ENCODE measurements at regions not wholly inside any gene's neighbourhood (a gene's known extent, or its start where the extent isn't known, plus 50 kb on each side); places are given as distances from the start of the nearest gene placed in this dataset.

GRCh38 chr2:60091894-60092293 lies 461.6 kb downstream of the BCL11A start:
- H3K27me3 ChIP-seq (replicated peaks; ENCODE audit: insufficient read depth) = no peaks in the 10 kb centered on the region
- TF ChIP-seq CTCF (IDR thresholded peaks at IDR 0.05) = no peak
- no peaks in the 10 kb centered on the region for H3K36me3 ChIP-seq
- no peak overlapping the region for H3K27ac ChIP-seq
- ATAC-seq (ENCODE audit: insufficient number of reproducible peaks, low FRiP score, low read depth) (no peak), DNase-seq (ENCODE audit: low spot score) (no peak)
- H3K9me3 ChIP-seq = no peaks in the 10 kb centered on the region
- H3K4me1 ChIP-seq (ENCODE audit: control insufficient read depth in 1 of 2, low read depth in 2 of 2) = no peaks in the 10 kb centered on the region
- no peak overlapping the region for H3K4me3 ChIP-seq

GRCh38 chr2:60091266-60091665 lies 462.2 kb downstream of the BCL11A start:
- DNase-seq (ENCODE audit: low spot score) (no peak), ATAC-seq (ENCODE audit: insufficient number of reproducible peaks, low FRiP score, low read depth) (no peak)
- H3K36me3 ChIP-seq = no peaks in the 10 kb centered on the region
- no peaks in the 10 kb centered on the region for H3K9me3 ChIP-seq
- no peak overlapping the region for H3K27ac ChIP-seq
- H3K27me3 ChIP-seq (replicated peaks; ENCODE audit: insufficient read depth) = no peaks in the 10 kb centered on the region
- no peak for TF ChIP-seq CTCF (IDR thresholded peaks at IDR 0.05)
- H3K4me3 ChIP-seq = no peak overlapping the region
- H3K4me1 ChIP-seq (ENCODE audit: control insufficient read depth in 1 of 2, low read depth in 2 of 2) = no peaks in the 10 kb centered on the region

- DNase-seq (ENCODE audit: low spot score) (no peak), ATAC-seq (ENCODE audit: insufficient number of reproducible peaks, low FRiP score, low read depth) (no peak)
- Histone ChIP-seq H3K27me3 (replicated peaks; ENCODE audit: insufficient read depth) (no peaks in the 10 kb centered on the region), H3K27ac (no peak overlapping the region), H3K9me3 (no peaks in the 10 kb centered on the region), H3K36me3 (no peaks in the 10 kb centered on the region), H3K4me3 (no peak overlapping the region), H3K4me1 (ENCODE audit: control insufficient read depth in 1 of 2, low read depth in 2 of 2) (no peaks in the 10 kb centered on the region)
- no peak for TF ChIP-seq CTCF (IDR thresholded peaks at IDR 0.05)
These were observed 473.9 kb downstream of the BCL11A start for GRCh38 chr2:60079562-60079961.

- DNase-seq (ENCODE audit: low spot score) (no peak), ATAC-seq (ENCODE audit: insufficient number of reproducible peaks, low FRiP score, low read depth) (no peak)
- Histone ChIP-seq H3K36me3 (no peaks in the 10 kb centered on the region), H3K27me3 (replicated peaks; ENCODE audit: insufficient read depth) (no peaks in the 10 kb centered on the region), H3K4me1 (ENCODE audit: control insufficient read depth in 1 of 2, low read depth in 2 of 2) (no peaks in the 10 kb centered on the region), H3K9me3 (no peaks in the 10 kb centered on the region), H3K4me3 (no peak overlapping the region), H3K27ac (no peak overlapping the region)
- no peak for TF ChIP-seq CTCF (IDR thresholded peaks at IDR 0.05)
These were observed 478.4 kb downstream of the BCL11A start for GRCh38 chr2:60075048-60075447.

- Histone ChIP-seq H3K4me1 (ENCODE audit: control insufficient read depth in 1 of 2, low read depth in 2 of 2) (no peaks in the 10 kb centered on the region), H3K36me3 (no peaks in the 10 kb centered on the region), H3K27ac (no peak overlapping the region), H3K27me3 (replicated peaks; ENCODE audit: insufficient read depth) (no peaks in the 10 kb centered on the region), H3K4me3 (no peak overlapping the region), H3K9me3 (no peaks in the 10 kb centered on the region)
- DNase-seq (ENCODE audit: low spot score) = no peak
- no peak for ATAC-seq (ENCODE audit: insufficient number of reproducible peaks, low FRiP score, low read depth)
- TF ChIP-seq CTCF (IDR thresholded peaks at IDR 0.05) = no peak
These were observed 480.3 kb downstream of the BCL11A start for GRCh38 chr2:60073201-60073600.
